Erythroblast (primary cell): ENCODE measurements at regions not wholly inside any gene's neighbourhood (a gene's known extent, or its start where the extent isn't known, plus 50 kb on each side); places are given as distances from the start of the nearest gene placed in this dataset.

Experiments used
- GATA1 ChIP-seq: IDR thresholded peaks from 2 replicates; pipeline ENCODE4 v1.6.1; 2011; ENCODE audit warnings: low read depth, mild to moderate bottlenecking, control low read depth, low read length, moderate library complexity
- POLR2A ChIP-seq: IDR thresholded peaks from 2 replicates; pipeline ENCODE4 v1.6.1; 2011; ENCODE audit warnings: mild to moderate bottlenecking, low read length

- no peak for TF ChIP-seq POLR2A
- TF ChIP-seq GATA1, result no peak
Observed at GRCh38 chr4:102430461-102430910, 70.7 kb upstream of the NFKB1 start.
